Stomach (tissue), 8 donors: ENCODE measurements at regions not wholly inside any gene's neighbourhood (a gene's known extent, or its start where the extent isn't known, plus 50 kb on each side); places are given as distances from the start of the nearest gene placed in this dataset.

Experiments
- DNase-seq, 2 donors: peaks; one replicate each; pipeline versions ENCODE4 v3.0.0 to v3.0.0-alpha.2; 2013 to 2019
- H3K27ac ChIP-seq, 5 donors: fragments of 200-600 bp in 4 of 5; sonication (generic) in 4 of 5; one replicate each; pipeline ENCODE4 v1.5.1; 2013 to 2019; ENCODE audit warnings: mild to moderate bottlenecking in 1 of 5, moderate library complexity in 1 of 5
- H3K27me3 ChIP-seq, 3 donors: fragments of 200-600 bp; sonication (generic); one replicate each; pipeline ENCODE4 v1.5.1; 2017 to 2019; ENCODE audit warnings: mixed run types in 1 of 3
- H3K36me3 ChIP-seq, 4 donors: fragments of 200-600 bp; sonication (generic); 1 replicate in 3 of 4; 2 replicates in 1 of 4; pipeline ENCODE4 v1.5.1; 2016 to 2019
- H3K4me1 ChIP-seq, 4 donors: fragments of 200-600 bp; sonication (generic); one replicate each; pipeline ENCODE4 v1.5.1; 2016 to 2019
- H3K4me3 ChIP-seq, 4 donors: fragments of 200-600 bp; sonication (generic) in 3 of 4; one replicate each; pipeline ENCODE4 v1.5.1; 2016 to 2019; ENCODE audit warnings: mild to moderate bottlenecking in 1 of 4
- H3K9me3 ChIP-seq, 4 donors: fragments of 200-600 bp; sonication (generic); one replicate each; pipeline ENCODE4 v1.5.1; 2016 to 2019
- CTCF ChIP-seq, 7 experiments: fragments of 450-650 bp in 4 of 7; fragments of 200-600 bp in 3 of 7; sonication (generic) in 3 of 7; IDR thresholded peaks; one replicate each; pipeline ENCODE4 v1.5.1; 2016 to 2019; ENCODE audit warnings: antibody characterized with exemption in 7 of 7, control low read depth in 2 of 7, mild to moderate bottlenecking in 1 of 7
- EP300 ChIP-seq: sonication (generic); formaldehyde crosslinking; IDR thresholded peaks from one replicate; pipeline ENCODE4 v1.6.1; 2017; ENCODE audit warnings: antibody characterized with exemption
- POLR2A ChIP-seq, 4 donors: fragments of 450-650 bp; IDR thresholded peaks; one replicate each; pipeline ENCODE4 v1.6.1; 2016; ENCODE audit warnings: antibody characterized with exemption in 4 of 4, control low read depth in 2 of 4, mild to moderate bottlenecking in 1 of 4, moderate library complexity in 1 of 4
- POLR2AphosphoS5 ChIP-seq, 3 donors: sonication (generic); formaldehyde crosslinking; IDR thresholded peaks; one replicate each; pipeline ENCODE4 v1.6.1; 2016; ENCODE audit warnings: antibody characterized with exemption in 3 of 3
- WGBS, 5 donors: extraction: QIAGEN DNeasy Blood & Tissue Kit in 3 of 5; methylation state at CpG; one replicate each; pipeline versions ENCODE4 v1.1.5 to v1.1.7; 2013 to 2018; 5-methylcytosine and 5-hydroxymethylcytosine counted together
- intact Hi-C: fragments of 100-400 bp; cut with DNase I; formaldehyde crosslinking; loops from one replicate; pipeline ENCODE4 v1.15.1; 2023; ENCODE audit warnings: low total_unique reads
- donor health status: healthy with polysubstance abuse.
- donor health status: Bipolar disorder and iron deficiency.
- donor health status: healthy.

GRCh38 chr6:9240861-9241260 is 805.5 kb upstream of the SLC35B3 start:
- no peak for TF ChIP-seq EP300
- no peak for TF ChIP-seq POLR2A (IDR thresholded peaks at IDR 0.05)
- no peak for TF ChIP-seq CTCF (IDR thresholded peaks at IDR 0.05)
- no peak for TF ChIP-seq POLR2AphosphoS5 (IDR thresholded peaks at IDR 0.05)
- no peak for DNase-seq
- WGBS, 5 donors = 89 to 99% (median 95%) methylated on average over 2 of the region's 2 CpGs
- Histone ChIP-seq H3K4me1 (no peaks in the 10 kb centered on the region), H3K9me3 (no peaks in the 10 kb centered on the region), H3K36me3 (no peaks in the 10 kb centered on the region), H3K27ac (no peak overlapping the region), H3K27me3 (no peaks in the 10 kb centered on the region), H3K4me3 (no peak overlapping the region)
- intact Hi-C loops = no loop called here

- H3K9me3 ChIP-seq = peaks cover 0 to 10% (median 2%) of the 10 kb centered on the region in 4 donors
- intact Hi-C loops = no loop called here
- TF ChIP-seq POLR2A (IDR thresholded peaks at IDR 0.05) (no peak), EP300 (no peak), POLR2AphosphoS5 (IDR thresholded peaks at IDR 0.05) (no peak), CTCF (IDR thresholded peaks at IDR 0.05) (no peak)
- no peak overlapping the region for H3K27ac ChIP-seq
- WGBS, 5 donors = 54 to 66% (median 62%) methylated on average over 6 of the region's 6 CpGs
- H3K4me3 ChIP-seq = no peak overlapping the region
- no peaks in the 10 kb centered on the region for H3K4me1 ChIP-seq
- no peaks in the 10 kb centered on the region for H3K27me3 ChIP-seq
- DNase-seq = no peak
- H3K36me3 ChIP-seq = no peaks in the 10 kb centered on the region
Observed at GRCh38 chr6:9236443-9236842, 801.1 kb upstream of the SLC35B3 start.

GRCh38 chr6:9233686-9234085 is 798.3 kb upstream of the SLC35B3 start:
- Histone ChIP-seq H3K27ac (no peak overlapping the region), H3K4me3 (no peak overlapping the region), H3K4me1 (no peaks in the 10 kb centered on the region), H3K36me3 (no peaks in the 10 kb centered on the region), H3K9me3 (peaks cover 0 to 10% (median 2%) of the 10 kb centered on the region in 4 donors), H3K27me3 (no peaks in the 10 kb centered on the region)
- no peak for DNase-seq
- intact Hi-C loops = no loop called here
- TF ChIP-seq POLR2A (IDR thresholded peaks at IDR 0.05) = no peak
- no peak for TF ChIP-seq EP300
- TF ChIP-seq POLR2AphosphoS5 (IDR thresholded peaks at IDR 0.05) = no peak
- no peak for TF ChIP-seq CTCF (IDR thresholded peaks at IDR 0.05)
- 87 to 100% (median 98%) methylated on average over 1 of the region's 1 CpG for WGBS, 5 donors

GRCh38 chr6:9233226-9233625 is 797.9 kb upstream of the SLC35B3 start:
- no peaks in the 10 kb centered on the region for H3K36me3 ChIP-seq
- no peaks in the 10 kb centered on the region for H3K4me1 ChIP-seq
- DNase-seq = no peak
- no peak overlapping the region for H3K27ac ChIP-seq
- no peak overlapping the region for H3K4me3 ChIP-seq
- H3K9me3 ChIP-seq = peaks cover 0 to 10% (median 2%) of the 10 kb centered on the region in 4 donors
- 7 to 13% (median 12%) methylated on average over 2 of the region's 2 CpGs for WGBS, 5 donors
- intact Hi-C loops = no loop called here
- H3K27me3 ChIP-seq = no peaks in the 10 kb centered on the region
- TF ChIP-seq EP300 (no peak), CTCF (IDR thresholded peaks at IDR 0.05) (no peak), POLR2A (IDR thresholded peaks at IDR 0.05) (no peak), POLR2AphosphoS5 (IDR thresholded peaks at IDR 0.05) (no peak)
